ENCODE measurements at regions not wholly inside any gene's neighbourhood (a gene's known extent, or its start where the extent isn't known, plus 50 kb on each side); places are given as distances from the start of the nearest gene placed in this dataset.
"Not testable (repeated sequence)": the region's sequence is repeated elsewhere in the genome, so short reads cannot be mapped to it uniquely, and the experiment has no call there.

DNA sequence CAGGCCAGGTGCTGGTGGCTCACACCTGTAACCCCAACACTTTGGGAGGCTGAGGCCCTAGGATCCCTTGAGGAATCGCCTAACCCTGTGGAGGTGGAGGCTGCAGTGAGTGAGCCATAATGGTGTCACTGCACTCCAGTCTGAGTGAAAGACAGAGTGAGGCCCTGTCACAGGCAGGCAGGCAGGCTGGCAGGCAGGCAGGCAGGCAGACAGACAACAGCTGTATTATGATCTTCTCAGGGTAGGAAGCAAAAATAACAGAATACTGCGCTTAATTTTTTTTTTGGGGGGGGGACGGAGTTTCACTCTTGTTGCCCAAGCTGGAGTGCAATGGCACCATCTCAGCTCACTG is 3901.6 kb upstream of the OR11H1 start:
- H3K36me3 Mint-ChIP-seq (ENCODE audit: unreplicated experiment) = peaks cover 19% of the 10 kb centered on the region
- no peak for TF ChIP-seq CTCF (IDR thresholded peaks at IDR 0.05; ENCODE audit: partially characterized antibody, unreplicated experiment)
- DNase-seq = no peak
- peaks cover 50% of the 10 kb centered on the region for H3K9me3 Mint-ChIP-seq (ENCODE audit: unreplicated experiment)
- H3K27ac Mint-ChIP-seq (ENCODE audit: unreplicated experiment) = no peak overlapping the region
- no peak overlapping the region for H3K4me3 Mint-ChIP-seq (ENCODE audit: unreplicated experiment)
- H3K4me1 Mint-ChIP-seq (ENCODE audit: low read depth, unreplicated experiment) = no peaks in the 10 kb centered on the region
- peaks cover 22% of the 10 kb centered on the region for H3K27me3 Mint-ChIP-seq (ENCODE audit: unreplicated experiment)

GRCh38 chr22:11627036-11627435 is 3901.0 kb upstream of the OR11H1 start:
- DNase-seq; H3K4me3 Mint-ChIP-seq (ENCODE audit: unreplicated experiment); H3K27ac Mint-ChIP-seq (ENCODE audit: unreplicated experiment); H3K4me1 Mint-ChIP-seq (ENCODE audit: low read depth, unreplicated experiment): not testable (repeated sequence)
- Mint-ChIP-seq H3K9me3 (ENCODE audit: unreplicated experiment) (peaks cover 46% of the 10 kb centered on the region), H3K27me3 (ENCODE audit: unreplicated experiment) (peaks cover 20% of the 10 kb centered on the region), H3K36me3 (ENCODE audit: unreplicated experiment) (peaks cover 19% of the 10 kb centered on the region)

GRCh38 chr22:11627436-11627797 is 3900.6 kb upstream of the OR11H1 start:
- H3K36me3 Mint-ChIP-seq (ENCODE audit: unreplicated experiment) = peaks cover 19% of the 10 kb centered on the region

DNA sequence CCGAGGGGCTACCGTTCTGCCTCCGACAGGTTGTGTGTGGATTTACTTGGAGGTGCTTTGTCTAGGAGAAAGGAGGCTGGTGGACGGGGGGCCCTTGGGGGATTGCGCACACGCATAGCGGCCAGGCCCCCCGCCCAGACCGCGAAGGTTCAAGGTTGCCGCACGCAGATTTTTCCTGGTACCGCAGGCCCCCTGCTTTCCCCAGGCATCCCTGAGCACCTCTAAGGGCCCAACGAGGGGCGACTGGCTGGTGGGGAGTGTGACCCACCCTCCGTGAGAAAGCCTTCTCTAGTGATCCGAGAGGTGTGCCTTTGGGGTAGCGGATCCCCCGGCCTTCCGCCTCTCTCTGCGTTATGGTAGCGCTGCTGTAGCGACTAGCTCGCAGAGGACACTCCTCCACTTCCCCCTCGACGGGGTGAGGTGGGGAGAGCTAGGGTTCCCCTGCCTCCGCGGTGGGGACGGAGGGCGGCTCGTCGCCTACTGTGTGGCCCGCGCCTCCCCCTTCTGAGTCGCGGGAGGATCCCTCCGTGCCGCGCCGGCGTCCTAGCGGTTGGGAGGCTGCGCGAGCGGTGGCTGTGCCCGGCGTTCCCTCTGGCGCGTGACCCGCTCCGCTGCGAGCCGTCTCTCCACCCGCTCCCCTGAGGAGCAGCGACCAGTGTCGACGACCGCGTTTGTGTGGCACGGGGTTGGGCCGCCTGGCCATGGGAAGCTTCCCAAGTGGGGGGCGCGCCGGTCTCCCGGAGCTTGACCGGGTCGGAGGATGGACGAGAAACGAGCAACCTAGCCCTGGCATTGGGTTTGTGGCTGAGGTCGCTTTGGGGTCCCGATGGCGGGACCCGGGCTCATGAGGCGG is 3900.0 kb upstream of the OR11H1 start:
- Mint-ChIP-seq H3K36me3 (ENCODE audit: unreplicated experiment) (peaks cover 19% of the 10 kb centered on the region), H3K27ac (ENCODE audit: unreplicated experiment) (no peak overlapping the region), H3K4me3 (ENCODE audit: unreplicated experiment) (no peak overlapping the region), H3K27me3 (ENCODE audit: unreplicated experiment) (peaks cover 20% of the 10 kb centered on the region), H3K9me3 (ENCODE audit: unreplicated experiment) (peaks cover 43% of the 10 kb centered on the region), H3K4me1 (ENCODE audit: low read depth, unreplicated experiment) (no peaks in the 10 kb centered on the region)
- TF ChIP-seq CTCF (IDR thresholded peaks at IDR 0.05; ENCODE audit: partially characterized antibody, unreplicated experiment) = no peak
- DNase-seq = no peak

More at GRCh38 chr22:11627436-11627797, 3900.6 kb upstream of the OR11H1 start:
- Mint-ChIP-seq H3K4me3 (ENCODE audit: unreplicated experiment) (no peak overlapping the region), H3K27me3 (ENCODE audit: unreplicated experiment) (peaks cover 20% of the 10 kb centered on the region), H3K4me1 (ENCODE audit: low read depth, unreplicated experiment) (no peaks in the 10 kb centered on the region), H3K27ac (ENCODE audit: unreplicated experiment) (no peak overlapping the region), H3K9me3 (ENCODE audit: unreplicated experiment) (peaks cover 46% of the 10 kb centered on the region)
- TF ChIP-seq CTCF (IDR thresholded peaks at IDR 0.05; ENCODE audit: partially characterized antibody, unreplicated experiment) = no peak
- DNase-seq = no peak

DNA sequence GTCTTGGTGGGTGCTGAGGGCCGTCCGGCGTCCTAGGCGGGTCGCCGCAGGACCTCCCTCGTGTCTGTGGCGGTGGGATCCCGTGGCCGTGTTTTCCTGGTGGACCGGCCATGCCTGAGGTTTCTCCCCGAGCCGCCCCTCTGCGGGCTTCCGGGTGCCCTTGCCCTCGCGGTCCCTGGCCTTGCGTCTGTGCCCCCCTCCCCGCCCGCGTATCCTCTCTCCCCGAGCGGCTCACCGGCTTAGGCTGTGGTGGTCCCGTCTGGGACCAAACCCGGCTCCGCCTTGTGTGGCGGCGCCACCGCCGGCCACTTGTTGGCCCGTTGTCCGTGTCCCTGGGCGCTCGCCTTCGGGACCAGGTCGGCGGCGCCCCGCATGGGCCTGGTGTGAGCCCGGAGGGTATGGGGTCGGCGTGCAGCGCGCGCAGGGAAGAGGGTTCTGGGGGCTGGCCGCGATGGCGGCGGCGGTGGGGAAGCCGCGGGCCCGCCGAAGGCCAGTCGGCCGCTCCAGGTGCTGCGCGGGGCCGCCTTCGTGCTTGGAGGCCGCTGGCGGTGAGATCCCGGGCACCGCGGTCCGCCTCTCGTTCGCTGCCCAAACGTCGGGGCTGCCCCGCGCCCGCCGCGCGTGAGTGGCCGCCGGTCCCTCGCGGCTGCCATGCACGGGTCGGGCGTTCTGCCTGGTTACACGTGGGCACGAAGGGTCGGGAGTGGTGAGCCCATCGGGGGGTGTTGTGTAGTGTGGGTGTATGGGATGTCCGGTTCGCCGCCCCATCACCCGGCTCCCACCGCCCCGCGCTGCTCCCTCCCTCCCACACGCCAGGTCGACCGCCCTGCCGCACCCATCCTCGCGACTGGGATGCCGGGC is 3899.1 kb upstream of the OR11H1 start:
- H3K4me1 Mint-ChIP-seq (ENCODE audit: low read depth, unreplicated experiment) = no peaks in the 10 kb centered on the region
- DNase-seq = no peak
- TF ChIP-seq CTCF (IDR thresholded peaks at IDR 0.05; ENCODE audit: partially characterized antibody, unreplicated experiment) = no peak
- H3K27me3 Mint-ChIP-seq (ENCODE audit: unreplicated experiment) = peaks cover 20% of the 10 kb centered on the region
- peaks cover 40% of the 10 kb centered on the region for H3K9me3 Mint-ChIP-seq (ENCODE audit: unreplicated experiment)
- peaks cover 19% of the 10 kb centered on the region for H3K36me3 Mint-ChIP-seq (ENCODE audit: unreplicated experiment)
- no peak overlapping the region for H3K27ac Mint-ChIP-seq (ENCODE audit: unreplicated experiment)
- H3K4me3 Mint-ChIP-seq (ENCODE audit: unreplicated experiment) = no peak overlapping the region

Measured in glutamatergic neuron (in vitro differentiated cells).